ENCODE measurements at regions not wholly inside any gene's neighbourhood (a gene's known extent, or its start where the extent isn't known, plus 50 kb on each side); places are given as distances from the start of the nearest gene placed in this dataset.
"Not testable (repeated sequence)": the region's sequence is repeated elsewhere in the genome, so short reads cannot be mapped to it uniquely, and the experiment has no call there.

DNA sequence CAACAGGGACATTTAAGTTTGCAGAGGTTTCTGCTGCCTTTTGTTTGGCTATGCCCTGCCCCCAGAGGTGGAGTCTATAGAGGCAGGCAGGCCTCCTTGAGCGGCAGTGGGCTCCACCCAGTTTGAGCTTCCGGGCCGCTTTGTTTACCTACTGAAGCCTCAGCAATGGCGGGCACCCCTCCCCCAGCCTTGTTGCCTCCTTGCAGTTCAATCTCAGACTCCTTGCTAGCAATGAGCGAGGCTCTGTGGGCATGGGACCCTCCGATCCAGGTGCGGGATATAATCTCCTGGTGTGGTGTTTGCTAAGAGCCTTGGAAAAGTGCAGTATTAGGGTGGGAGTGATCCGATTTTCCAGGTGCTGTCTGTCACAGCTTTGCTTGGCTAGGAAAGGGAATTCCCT, 831.7 kb downstream of the RAPGEF2 start:
- TF ChIP-seq POLR2A (IDR thresholded peaks at IDR 0.05; ENCODE audit: low read depth) = not testable (repeated sequence)
- TF ChIP-seq, protein P1, sequence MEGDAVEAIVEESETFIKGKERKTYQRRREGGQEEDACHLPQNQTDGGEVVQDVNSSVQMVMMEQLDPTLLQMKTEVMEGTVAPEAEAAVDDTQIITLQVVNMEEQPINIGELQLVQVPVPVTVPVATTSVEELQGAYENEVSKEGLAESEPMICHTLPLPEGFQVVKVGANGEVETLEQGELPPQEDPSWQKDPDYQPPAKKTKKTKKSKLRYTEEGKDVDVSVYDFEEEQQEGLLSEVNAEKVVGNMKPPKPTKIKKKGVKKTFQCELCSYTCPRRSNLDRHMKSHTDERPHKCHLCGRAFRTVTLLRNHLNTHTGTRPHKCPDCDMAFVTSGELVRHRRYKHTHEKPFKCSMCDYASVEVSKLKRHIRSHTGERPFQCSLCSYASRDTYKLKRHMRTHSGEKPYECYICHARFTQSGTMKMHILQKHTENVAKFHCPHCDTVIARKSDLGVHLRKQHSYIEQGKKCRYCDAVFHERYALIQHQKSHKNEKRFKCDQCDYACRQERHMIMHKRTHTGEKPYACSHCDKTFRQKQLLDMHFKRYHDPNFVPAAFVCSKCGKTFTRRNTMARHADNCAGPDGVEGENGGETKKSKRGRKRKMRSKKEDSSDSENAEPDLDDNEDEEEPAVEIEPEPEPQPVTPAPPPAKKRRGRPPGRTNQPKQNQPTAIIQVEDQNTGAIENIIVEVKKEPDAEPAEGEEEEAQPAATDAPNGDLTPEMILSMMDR (IDR thresholded peaks at IDR 0.05) = not testable (repeated sequence)

Data from esophagus muscularis mucosa (tissue), 3 donors.